RWPE2 (cell line): ENCODE measurements at regions not wholly inside any gene's neighbourhood (a gene's known extent, or its start where the extent isn't known, plus 50 kb on each side); places are given as distances from the start of the nearest gene placed in this dataset.

Experiments used
- ATAC-seq: fragments of 200-7000 bp; cut with Tn5 transposase; 3 replicates; pipeline ENCODE4 v1.9.1; 2021; ENCODE audit warnings: low read depth
- DNase-seq: peaks from one replicate; pipeline ENCODE4 v3.0.0-alpha.2; 2020; ENCODE audit warnings: low spot score
- H3K27ac ChIP-seq: fragments of 450-650 bp; 2 replicates; pipeline ENCODE4 v1.5.1; 2017; ENCODE audit warnings: mild to moderate bottlenecking; ENCODE audit not compliant: poor library complexity, severe bottlenecking
- H3K27me3 ChIP-seq: fragments of 250-450 bp; sonication (Bioruptor Pico); 2 replicates; pipeline ENCODE4 v1.5.1; 2021; ENCODE audit warnings: mild to moderate bottlenecking, moderate library complexity; ENCODE audit not compliant: insufficient read depth, poor library complexity, severe bottlenecking
- H3K36me3 ChIP-seq: fragments of 250-450 bp; sonication (Bioruptor Pico); 2 replicates; pipeline ENCODE4 v1.5.1; 2020; ENCODE audit warnings: low read depth, mild to moderate bottlenecking, moderate library complexity
- H3K4me1 ChIP-seq: fragments of 250-450 bp; sonication (Bioruptor Pico); 2 replicates; pipeline ENCODE4 v1.5.1; 2021; ENCODE audit warnings: mild to moderate bottlenecking, moderate library complexity; ENCODE audit not compliant: insufficient read depth, poor library complexity, severe bottlenecking
- H3K4me3 ChIP-seq: fragments of 250-450 bp; sonication (Bioruptor Pico); 2 replicates; pipeline ENCODE4 v1.5.1; 2021; ENCODE audit warnings: mild to moderate bottlenecking, moderate library complexity; ENCODE audit not compliant: severe bottlenecking
- H3K9me3 ChIP-seq: fragments of 250-450 bp; sonication (Bioruptor Pico); 2 replicates; pipeline ENCODE4 v1.5.1; 2021; ENCODE audit warnings: mild to moderate bottlenecking, moderate library complexity; ENCODE audit not compliant: severe bottlenecking
- CTCF ChIP-seq: fragments of 450-650 bp; IDR thresholded peaks from one replicate; pipeline ENCODE4 v1.5.1; 2017; ENCODE audit warnings: mild to moderate bottlenecking, moderate library complexity; ENCODE audit not compliant: poor library complexity, severe bottlenecking

GRCh38 chr7:148472406-148472805 lies 118.2 kb upstream of the C7orf33 start:
- Histone ChIP-seq H3K4me1 (no peaks in the 10 kb centered on the region), H3K36me3 (no peaks in the 10 kb centered on the region), H3K4me3 (no peak overlapping the region), H3K9me3 (no peaks in the 10 kb centered on the region), H3K27me3 (no peaks in the 10 kb centered on the region), H3K27ac (no peak overlapping the region)
- no peak for TF ChIP-seq CTCF
- DNase-seq: no peak
- peak; percentile 50; the same call in 2 of the 3 replicates for ATAC-seq

GRCh38 chr7:148473703-148474480 lies 116.7 kb upstream of the C7orf33 start:
- Histone ChIP-seq H3K27ac (no peak overlapping the region), H3K36me3 (no peaks in the 10 kb centered on the region), H3K4me3 (no peak overlapping the region), H3K9me3 (no peaks in the 10 kb centered on the region), H3K4me1 (no peaks in the 10 kb centered on the region), H3K27me3 (no peaks in the 10 kb centered on the region)
- ATAC-seq: no peak
- no peak for DNase-seq
- TF ChIP-seq CTCF: no peak

GRCh38 chr7:148474481-148475025 lies 116.0 kb upstream of the C7orf33 start:
- Histone ChIP-seq H3K27me3 (no peaks in the 10 kb centered on the region), H3K9me3 (no peaks in the 10 kb centered on the region)
- ATAC-seq: no peak

GRCh38 chr7:148478551-148478950 lies 112.0 kb upstream of the C7orf33 start:
- Histone ChIP-seq H3K4me3 (no peak overlapping the region), H3K36me3 (no peaks in the 10 kb centered on the region), H3K9me3 (no peaks in the 10 kb centered on the region), H3K27me3 (no peaks in the 10 kb centered on the region), H3K27ac (no peak overlapping the region), H3K4me1 (no peaks in the 10 kb centered on the region)
- DNase-seq: no peak
- TF ChIP-seq CTCF: no peak
- no peak for ATAC-seq

More at GRCh38 chr7:148474481-148475025, 116.0 kb upstream of the C7orf33 start:
- Histone ChIP-seq H3K27ac (no peak overlapping the region), H3K4me1 (no peaks in the 10 kb centered on the region), H3K4me3 (no peak overlapping the region), H3K36me3 (no peaks in the 10 kb centered on the region)
- no peak for TF ChIP-seq CTCF
- DNase-seq: no peak
